Right lobe of liver (tissue), 4 donors: ENCODE measurements at regions not wholly inside any gene's neighbourhood (a gene's known extent, or its start where the extent isn't known, plus 50 kb on each side); places are given as distances from the start of the nearest gene placed in this dataset.

Source experiments
- CTCF ChIP-seq, 4 donors: fragments of 200-600 bp in 3 of 4; fragments of 450-650 bp in 1 of 4; IDR thresholded peaks; one replicate each; pipeline versions ENCODE4 v1.5.1 to v1.8.0; 2016 to 2022; ENCODE audit warnings: antibody characterized with exemption in 4 of 4, mild to moderate bottlenecking in 2 of 4
- POLR2A ChIP-seq: fragments of 450-650 bp; IDR thresholded peaks from one replicate; pipeline ENCODE4 v1.6.1; 2017; ENCODE audit warnings: antibody characterized with exemption, mild to moderate bottlenecking
- donor health status: DM: no; HTN: no; CAD: no.
- donor health status: DM: no; HTN: no; CAD: no.
- donor health status: DM: no; HTN: yes; CAD: no.

GRCh38 chr10:4514445-4515108 is 311.4 kb upstream of the AKR1E2 start:
- TF ChIP-seq POLR2A (no peak), CTCF (IDR thresholded peaks at IDR 0.05) (no peak)
